GM19043 (cell line): ENCODE measurements at regions not wholly inside any gene's neighbourhood (a gene's known extent, or its start where the extent isn't known, plus 50 kb on each side); places are given as distances from the start of the nearest gene placed in this dataset.

Experiments used
- ATAC-seq: cut with Tn5 transposase; IDR thresholded peaks from one replicate; pipeline ENCODE4 v1.9.1; 2021; ENCODE audit warnings: low read depth; ENCODE audit not compliant: unreplicated experiment

GRCh38 chr17:13407381-13407780 is 194.3 kb downstream of the HS3ST3A1 start:
- no peak for ATAC-seq

- no peak for ATAC-seq
Measured at GRCh38 chr17:13405807-13406206, 195.9 kb downstream of the HS3ST3A1 start.

GRCh38 chr17:13405080-13405479 is 196.6 kb downstream of the HS3ST3A1 start:
- ATAC-seq: no peak

GRCh38 chr17:13403982-13404946 is 197.5 kb downstream of the HS3ST3A1 start:
- no peak for ATAC-seq

DNA sequence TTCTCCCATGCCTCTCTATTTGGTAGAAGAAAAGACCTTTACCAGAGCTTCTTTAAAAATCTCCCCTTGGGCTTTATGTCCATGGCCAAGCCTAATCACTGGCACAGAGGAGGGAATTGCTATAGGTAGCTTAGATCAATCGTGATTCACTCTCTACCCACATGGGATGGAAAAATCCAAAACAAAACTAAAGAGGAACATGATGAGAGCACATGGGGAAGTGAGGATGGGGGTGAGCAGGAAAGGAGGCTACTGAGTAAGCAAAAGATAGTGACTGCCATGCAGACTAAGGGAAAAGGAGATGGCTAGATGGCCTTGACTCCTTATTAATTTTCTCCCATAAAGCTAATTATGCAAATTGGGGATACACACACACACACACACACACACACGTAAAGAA is 201.2 kb downstream of the HS3ST3A1 start:
- ATAC-seq: no peak

- ATAC-seq: no peak
Measured at GRCh38 chr17:13398853-13399252, 202.9 kb downstream of the HS3ST3A1 start.

DNA sequence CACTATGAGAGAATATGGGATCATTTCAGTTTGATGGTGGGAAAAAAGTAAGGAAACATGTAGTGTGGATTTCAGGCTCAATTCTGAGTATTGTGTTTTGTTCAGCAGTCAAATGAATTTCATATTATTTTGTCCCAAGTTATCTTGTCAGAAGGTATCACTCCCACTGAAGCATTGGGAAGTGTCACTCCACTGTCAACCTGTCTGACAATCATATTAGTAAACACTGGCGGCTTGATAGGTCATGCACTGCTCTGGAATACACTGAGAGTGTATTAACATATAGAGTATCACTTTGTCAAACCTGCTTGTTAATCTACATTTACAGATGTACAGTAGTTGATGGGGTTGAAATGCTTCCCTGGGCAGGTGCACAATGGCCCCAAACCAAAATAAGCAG is 203.6 kb downstream of the HS3ST3A1 start:
- ATAC-seq: no peak

DNA sequence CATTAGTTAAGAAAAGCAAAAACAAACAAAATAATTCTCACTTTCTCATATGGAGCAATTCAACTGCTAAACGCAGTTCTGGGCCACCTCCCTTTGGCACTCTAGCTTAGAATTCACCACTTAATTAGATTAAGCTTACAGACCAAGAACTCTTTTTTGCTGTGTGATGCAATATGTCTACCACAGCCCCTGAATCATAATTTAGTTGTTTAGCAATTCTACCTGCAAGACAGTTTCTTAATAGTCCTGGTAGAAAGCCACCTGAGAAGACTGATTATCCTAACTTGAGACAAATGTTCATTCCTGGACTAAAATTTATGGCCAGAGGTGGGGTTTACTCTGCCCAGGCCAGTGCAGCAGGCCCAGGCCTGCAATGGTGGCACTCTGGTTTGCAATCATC is 205.9 kb downstream of the HS3ST3A1 start:
- no peak for ATAC-seq

GRCh38 chr17:13395346-13395745 is 206.4 kb downstream of the HS3ST3A1 start:
- ATAC-seq: no peak

GRCh38 chr17:13393841-13394710 is 207.7 kb downstream of the HS3ST3A1 start:
- no peak for ATAC-seq

DNA sequence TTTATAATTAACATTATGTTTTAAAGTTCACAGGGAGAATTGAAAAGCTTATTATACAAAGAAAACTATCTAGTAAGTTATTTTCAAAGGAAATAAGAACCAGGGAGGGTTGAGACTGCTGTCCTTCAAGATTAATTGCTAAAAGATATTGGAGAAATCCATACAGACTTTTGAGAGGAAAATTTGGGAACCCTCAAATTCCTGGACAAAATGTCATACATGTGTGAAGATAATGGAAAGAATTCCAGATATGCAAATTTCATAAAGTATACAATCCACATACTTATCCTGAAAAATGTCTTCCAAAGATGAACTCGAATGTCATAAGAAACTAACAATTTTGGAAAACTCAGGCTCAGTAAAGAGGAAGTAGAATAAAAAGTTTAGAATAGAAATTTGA is 213.8 kb downstream of the HS3ST3A1 start:
- no peak for ATAC-seq

- ATAC-seq: no peak
Measured at GRCh38 chr17:13387236-13387635, 214.5 kb downstream of the HS3ST3A1 start.

DNA sequence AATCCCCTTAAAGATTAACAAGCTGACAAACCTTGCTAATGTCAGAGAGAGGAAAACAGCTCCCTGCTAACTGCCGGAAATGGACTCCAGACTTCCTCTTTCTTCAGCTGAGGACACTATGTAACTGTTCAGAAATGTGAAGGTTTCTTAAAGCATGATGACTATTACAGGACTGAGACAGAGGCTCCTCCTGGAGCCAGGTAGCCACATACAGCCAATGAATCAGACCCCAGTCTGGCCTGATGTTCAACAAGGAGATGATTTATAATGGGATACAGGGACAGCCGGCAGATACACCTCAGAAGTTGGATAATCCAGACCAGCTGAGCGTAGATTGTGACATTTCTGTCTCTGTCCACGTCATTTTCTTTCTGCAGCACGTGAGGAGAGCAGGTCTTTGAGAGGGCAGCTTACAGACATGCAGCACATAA is 216.2 kb downstream of the HS3ST3A1 start:
- ATAC-seq: no peak

GRCh38 chr17:13384626-13385025 is 217.1 kb downstream of the HS3ST3A1 start:
- ATAC-seq: no peak

GRCh38 chr17:13378361-13378760 is 223.4 kb downstream of the HS3ST3A1 start:
- no peak for ATAC-seq

- ATAC-seq: no peak
Measured at GRCh38 chr17:13374203-13375143, 227.3 kb downstream of the HS3ST3A1 start.

- ATAC-seq: no peak
Measured at GRCh38 chr17:13372432-13372831, 229.3 kb downstream of the HS3ST3A1 start.

GRCh38 chr17:13367154-13367553 is 234.6 kb downstream of the HS3ST3A1 start:
- no peak for ATAC-seq

- ATAC-seq: no peak
Measured at GRCh38 chr17:13365331-13365730, 236.4 kb downstream of the HS3ST3A1 start.

GRCh38 chr17:13363771-13364170 is 238.0 kb downstream of the HS3ST3A1 start:
- no peak for ATAC-seq
